Stimulated activated CD4-positive, alpha-beta T cell treated with anti-CD3 and anti-CD28 coated beads, TNF-alpha, amount 100 ng/mL, for 48 hours (primary cell): ENCODE measurements at regions not wholly inside any gene's neighbourhood (a gene's known extent, or its start where the extent isn't known, plus 50 kb on each side); places are given as distances from the start of the nearest gene placed in this dataset.
"Not testable (repeated sequence)": the region's sequence is repeated elsewhere in the genome, so short reads cannot be mapped to it uniquely, and the experiment has no call there.

Experiments used
- DNase-seq, 3 donors: peaks; one replicate each; pipeline ENCODE4 v3.0.0-alpha.2; 2020; ENCODE audit warnings: low read depth in 3 of 3

GRCh38 chr10:10759806-10760205 lies 257.9 kb upstream of the CELF2 start:
- not testable (repeated sequence) for DNase-seq

- DNase-seq = no peak
These were observed 252.7 kb upstream of the CELF2 start for GRCh38 chr10:10765017-10765416.

- DNase-seq = no peak
These were observed 245.3 kb upstream of the CELF2 start for GRCh38 chr10:10772411-10772810.

- DNase-seq = no peak
These were observed 244.7 kb upstream of the CELF2 start for GRCh38 chr10:10772874-10773508.

- no peak for DNase-seq
These were observed 243.3 kb upstream of the CELF2 start for GRCh38 chr10:10774416-10774815.

- DNase-seq = no peak
These were observed 241.3 kb upstream of the CELF2 start for GRCh38 chr10:10776363-10776762.

GRCh38 chr10:10777279-10777678 lies 240.4 kb upstream of the CELF2 start:
- no peak for DNase-seq

GRCh38 chr10:10777723-10778122 lies 239.9 kb upstream of the CELF2 start:
- DNase-seq = no peak

GRCh38 chr10:10778959-10779358 lies 238.7 kb upstream of the CELF2 start:
- no peak for DNase-seq

- no peak for DNase-seq
These were observed 238.2 kb upstream of the CELF2 start for GRCh38 chr10:10779511-10779910.

GRCh38 chr10:10780746-10781145 lies 236.9 kb upstream of the CELF2 start:
- DNase-seq = no peak

GRCh38 chr10:10782603-10783002 lies 235.1 kb upstream of the CELF2 start:
- DNase-seq = no peak

GRCh38 chr10:10785627-10786026 lies 232.0 kb upstream of the CELF2 start:
- DNase-seq = no peak

- DNase-seq = no peak
These were observed 231.3 kb upstream of the CELF2 start for GRCh38 chr10:10786109-10787090.

GRCh38 chr10:10787586-10787985 lies 230.1 kb upstream of the CELF2 start:
- DNase-seq = no peak

GRCh38 chr10:10788761-10789160 lies 228.9 kb upstream of the CELF2 start:
- DNase-seq = no peak

- DNase-seq = no peak
These were observed 225.8 kb upstream of the CELF2 start for GRCh38 chr10:10791869-10792268.

GRCh38 chr10:10792681-10793080 lies 225.0 kb upstream of the CELF2 start:
- no peak for DNase-seq

GRCh38 chr10:10794046-10794445 lies 223.6 kb upstream of the CELF2 start:
- no peak for DNase-seq

GRCh38 chr10:10794791-10795191 lies 222.9 kb upstream of the CELF2 start:
- no peak for DNase-seq

- DNase-seq = no peak
These were observed 221.5 kb upstream of the CELF2 start for GRCh38 chr10:10796061-10796773.

- DNase-seq = no peak
These were observed 220.8 kb upstream of the CELF2 start for GRCh38 chr10:10796774-10797415.
